SKM-1 (cell line): ENCODE measurements at regions not wholly inside any gene's neighbourhood (a gene's known extent, or its start where the extent isn't known, plus 50 kb on each side); places are given as distances from the start of the nearest gene placed in this dataset.
A peak's percentile ranks its signal among the peaks of the same experiment; 100 is the strongest.
"Not testable (repeated sequence)": the region's sequence is repeated elsewhere in the genome, so short reads cannot be mapped to it uniquely, and the experiment has no call there.

Source experiments
- DNase-seq: peaks from one replicate; lab custom pipeline; 2025; ENCODE audit not compliant: unreplicated experiment; lab: John Stamatoyannopoulos, UW

- no peak for DNase-seq
Observed at GRCh38 chr1:60863131-60863530, 219.2 kb upstream of the NFIA start.

- no peak for DNase-seq
Observed at GRCh38 chr1:60861961-60862567, 220.3 kb upstream of the NFIA start.

- DNase-seq = no peak
Observed at GRCh38 chr1:60859111-60859510, 223.2 kb upstream of the NFIA start.

- DNase-seq = no peak
Observed at GRCh38 chr1:60857851-60858250, 224.5 kb upstream of the NFIA start.

- DNase-seq = no peak
Observed at GRCh38 chr1:60850084-60850483, 232.3 kb upstream of the NFIA start.

- no peak for DNase-seq
Observed at GRCh38 chr1:60849401-60849800, 233.0 kb upstream of the NFIA start.

- peak; percentile 51 for DNase-seq
Observed at GRCh38 chr1:60848583-60849188, 233.7 kb upstream of the NFIA start.

- no peak for DNase-seq
Observed at GRCh38 chr1:60847855-60848582, 234.3 kb upstream of the NFIA start.

GRCh38 chr1:60847391-60847790 lies 235.0 kb upstream of the NFIA start:
- DNase-seq = no peak

- not testable (repeated sequence) for DNase-seq
Observed at GRCh38 chr1:60845659-60846058, 236.7 kb upstream of the NFIA start.

GRCh38 chr1:60842304-60842703 lies 240.1 kb upstream of the NFIA start:
- no peak for DNase-seq

GRCh38 chr1:60841116-60842046 lies 241.0 kb upstream of the NFIA start:
- no peak for DNase-seq

GRCh38 chr1:60840476-60840875 lies 241.9 kb upstream of the NFIA start:
- not testable (repeated sequence) for DNase-seq

GRCh38 chr1:60835649-60836048 lies 246.7 kb upstream of the NFIA start:
- DNase-seq = no peak

GRCh38 chr1:60833173-60833572 lies 249.2 kb upstream of the NFIA start:
- DNase-seq = no peak

GRCh38 chr1:60832367-60832766 lies 250.0 kb upstream of the NFIA start:
- no peak for DNase-seq

GRCh38 chr1:60831780-60832179 lies 250.6 kb upstream of the NFIA start:
- DNase-seq = no peak

- no peak for DNase-seq
Observed at GRCh38 chr1:60828944-60829343, 253.4 kb upstream of the NFIA start.

GRCh38 chr1:60826320-60827094 lies 255.9 kb upstream of the NFIA start:
- no peak for DNase-seq

GRCh38 chr1:60825593-60825992 lies 256.8 kb upstream of the NFIA start:
- DNase-seq = no peak

GRCh38 chr1:60823151-60823550 lies 259.2 kb upstream of the NFIA start:
- no peak for DNase-seq
